NCI-H1930 (cell line): ENCODE measurements at regions not wholly inside any gene's neighbourhood (a gene's known extent, or its start where the extent isn't known, plus 50 kb on each side); places are given as distances from the start of the nearest gene placed in this dataset.
"Not testable (repeated sequence)": the region's sequence is repeated elsewhere in the genome, so short reads cannot be mapped to it uniquely, and the experiment has no call there.

ENCODE experiments used
- DNase-seq, 2 experiments: peaks; one replicate each; lab custom pipeline; 2025; lab: John Stamatoyannopoulos, UW

- no peak for DNase-seq
Observed at GRCh38 chr3:59408047-59408624, 358.3 kb upstream of the CFAP20DC start.

- DNase-seq = no peak
Observed at GRCh38 chr3:59407425-59407824, 357.6 kb upstream of the CFAP20DC start.

- no peak for DNase-seq
Observed at GRCh38 chr3:59406943-59407342, 357.1 kb upstream of the CFAP20DC start.

- no peak for DNase-seq
Observed at GRCh38 chr3:59404851-59405250, 355.0 kb upstream of the CFAP20DC start.

- no peak for DNase-seq
Observed at GRCh38 chr3:59404064-59404463, 354.2 kb upstream of the CFAP20DC start.

GRCh38 chr3:59401924-59402323 is 352.1 kb upstream of the CFAP20DC start:
- DNase-seq = no peak

- no peak for DNase-seq
Observed at GRCh38 chr3:59392116-59392515, 342.3 kb upstream of the CFAP20DC start.

- no peak for DNase-seq
Observed at GRCh38 chr3:59391131-59391530, 341.3 kb upstream of the CFAP20DC start.

GRCh38 chr3:59388555-59389270 is 338.9 kb upstream of the CFAP20DC start:
- DNase-seq = no peak

GRCh38 chr3:59386165-59386564 is 336.3 kb upstream of the CFAP20DC start:
- no peak for DNase-seq

- DNase-seq = no peak
Observed at GRCh38 chr3:59385547-59385946, 335.7 kb upstream of the CFAP20DC start.

- no peak for DNase-seq
Observed at GRCh38 chr3:59381282-59381681, 331.5 kb upstream of the CFAP20DC start.

- DNase-seq = no peak
Observed at GRCh38 chr3:59380146-59380545, 330.3 kb upstream of the CFAP20DC start.

GRCh38 chr3:59374818-59375211 is 325.0 kb upstream of the CFAP20DC start:
- no peak for DNase-seq

GRCh38 chr3:59374091-59374817 is 324.4 kb upstream of the CFAP20DC start:
- no peak for DNase-seq

GRCh38 chr3:59372346-59372745 is 322.5 kb upstream of the CFAP20DC start:
- DNase-seq = no peak

- DNase-seq = no peak
Observed at GRCh38 chr3:59368900-59369675, 319.3 kb upstream of the CFAP20DC start.

GRCh38 chr3:59367150-59367549 is 317.3 kb upstream of the CFAP20DC start:
- no peak for DNase-seq

GRCh38 chr3:59366218-59366617 is 316.4 kb upstream of the CFAP20DC start:
- DNase-seq = no peak

- no peak for DNase-seq
Observed at GRCh38 chr3:59364496-59364895, 314.7 kb upstream of the CFAP20DC start.

- not testable (repeated sequence) for DNase-seq
Observed at GRCh38 chr3:59360312-59360711, 310.5 kb upstream of the CFAP20DC start.

- DNase-seq = no peak
Observed at GRCh38 chr3:59341459-59341858, 291.6 kb upstream of the CFAP20DC start.
